GM12865 (cell line): ENCODE measurements at regions not wholly inside any gene's neighbourhood (a gene's known extent, or its start where the extent isn't known, plus 50 kb on each side); places are given as distances from the start of the nearest gene placed in this dataset.

Experiments used
- DNase-seq: peaks from one replicate; pipeline ENCODE4 v3.0.0; 2010; ENCODE audit warnings: low read depth
- H3K4me3 ChIP-seq: 2 replicates; pipeline ENCODE4 v1.5.1; 2011; ENCODE audit warnings: mild to moderate bottlenecking, low read depth, low read length, control low read depth
- TF ChIP-seq, protein P1 (sequence below): IDR thresholded peaks from 2 replicates; pipeline ENCODE4 v1.5.1; 2011; ENCODE audit warnings: low read length, control low read depth, low read depth, inconsistent platforms; ENCODE audit not compliant: insufficient read depth; ENCODE audit errors: missing control alignments

GRCh38 chr2:12320027-12320734, 396.6 kb upstream of the TRIB2 start:
- H3K4me3 ChIP-seq: no peak overlapping the region
- no peak for DNase-seq
- TF ChIP-seq, protein P1, sequence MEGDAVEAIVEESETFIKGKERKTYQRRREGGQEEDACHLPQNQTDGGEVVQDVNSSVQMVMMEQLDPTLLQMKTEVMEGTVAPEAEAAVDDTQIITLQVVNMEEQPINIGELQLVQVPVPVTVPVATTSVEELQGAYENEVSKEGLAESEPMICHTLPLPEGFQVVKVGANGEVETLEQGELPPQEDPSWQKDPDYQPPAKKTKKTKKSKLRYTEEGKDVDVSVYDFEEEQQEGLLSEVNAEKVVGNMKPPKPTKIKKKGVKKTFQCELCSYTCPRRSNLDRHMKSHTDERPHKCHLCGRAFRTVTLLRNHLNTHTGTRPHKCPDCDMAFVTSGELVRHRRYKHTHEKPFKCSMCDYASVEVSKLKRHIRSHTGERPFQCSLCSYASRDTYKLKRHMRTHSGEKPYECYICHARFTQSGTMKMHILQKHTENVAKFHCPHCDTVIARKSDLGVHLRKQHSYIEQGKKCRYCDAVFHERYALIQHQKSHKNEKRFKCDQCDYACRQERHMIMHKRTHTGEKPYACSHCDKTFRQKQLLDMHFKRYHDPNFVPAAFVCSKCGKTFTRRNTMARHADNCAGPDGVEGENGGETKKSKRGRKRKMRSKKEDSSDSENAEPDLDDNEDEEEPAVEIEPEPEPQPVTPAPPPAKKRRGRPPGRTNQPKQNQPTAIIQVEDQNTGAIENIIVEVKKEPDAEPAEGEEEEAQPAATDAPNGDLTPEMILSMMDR: no peak

DNA sequence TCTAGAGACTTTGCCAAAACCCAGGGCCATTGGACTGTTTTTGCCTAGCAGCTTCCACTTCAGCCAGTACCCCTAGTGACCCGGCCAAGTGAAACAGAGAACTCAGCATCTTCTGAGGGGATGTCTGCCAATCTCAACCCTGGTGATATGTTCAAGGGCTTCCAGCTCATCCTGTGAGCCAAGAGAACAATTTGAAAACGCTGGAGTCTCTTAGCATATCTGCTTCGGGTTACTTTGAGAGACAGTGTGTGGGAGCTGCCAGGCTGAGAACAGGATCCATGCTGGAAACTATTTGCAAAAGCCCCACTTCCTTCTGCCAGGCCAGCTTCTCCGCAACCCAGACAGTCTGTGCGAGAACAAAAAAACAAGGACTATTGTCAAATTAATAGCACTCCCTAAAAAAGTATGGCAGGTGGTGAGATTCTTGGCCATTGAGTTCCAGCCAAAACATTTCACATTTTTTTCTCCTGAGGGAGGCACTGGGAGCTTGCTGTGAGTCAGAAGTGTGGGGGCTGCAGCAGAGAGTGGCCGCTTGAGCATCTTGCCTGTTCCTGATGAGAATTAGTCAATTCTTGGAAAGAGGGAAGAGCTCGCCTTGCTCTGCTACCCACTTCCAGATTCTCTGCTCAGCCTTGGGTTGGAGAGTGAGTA, 395.6 kb upstream of the TRIB2 start:
- no peak for DNase-seq
- TF ChIP-seq, protein P1: no peak
- H3K4me3 ChIP-seq: no peak overlapping the region

DNA sequence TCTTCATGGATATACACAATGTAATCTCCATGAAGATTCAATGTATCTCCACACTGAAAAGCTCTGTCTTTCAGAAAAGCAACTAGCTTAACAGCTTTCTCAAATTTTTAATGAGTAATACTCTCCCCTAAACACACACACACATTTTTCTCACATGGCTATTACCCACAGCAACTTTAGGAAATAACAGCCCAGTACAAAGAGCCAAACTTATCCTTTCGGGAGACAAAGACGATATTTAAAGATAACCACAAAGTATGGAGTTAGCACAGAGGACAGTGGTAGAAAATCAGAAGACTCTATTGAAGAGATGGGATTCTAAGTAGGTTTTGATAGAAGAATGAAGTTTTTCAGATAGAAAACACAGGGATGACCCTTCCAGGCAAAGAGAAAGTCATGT, 394.9 kb upstream of the TRIB2 start:
- H3K4me3 ChIP-seq: no peak overlapping the region
- no peak for DNase-seq
- TF ChIP-seq, protein P1: no peak

DNA sequence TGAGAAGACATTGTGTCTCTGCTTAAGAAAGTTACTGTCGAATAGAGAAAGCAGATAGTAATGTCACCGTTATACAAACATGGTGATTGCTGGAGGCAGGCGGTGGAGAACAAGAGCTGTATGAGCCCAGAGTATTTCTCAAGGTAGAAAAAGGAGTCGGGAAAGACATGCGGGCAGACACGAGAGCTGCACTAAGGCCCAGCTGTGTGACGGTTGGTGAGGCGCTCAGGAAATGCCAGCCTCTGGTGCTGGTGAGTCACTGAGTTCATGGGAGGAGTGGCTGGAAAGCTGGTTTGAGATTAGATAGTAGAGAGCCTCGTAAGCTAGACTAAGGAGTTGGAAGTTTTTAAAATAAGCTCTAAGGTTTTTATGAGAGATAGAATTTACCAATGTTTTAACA, 390.9 kb upstream of the TRIB2 start:
- TF ChIP-seq, protein P1: no peak
- no peak for DNase-seq

DNA sequence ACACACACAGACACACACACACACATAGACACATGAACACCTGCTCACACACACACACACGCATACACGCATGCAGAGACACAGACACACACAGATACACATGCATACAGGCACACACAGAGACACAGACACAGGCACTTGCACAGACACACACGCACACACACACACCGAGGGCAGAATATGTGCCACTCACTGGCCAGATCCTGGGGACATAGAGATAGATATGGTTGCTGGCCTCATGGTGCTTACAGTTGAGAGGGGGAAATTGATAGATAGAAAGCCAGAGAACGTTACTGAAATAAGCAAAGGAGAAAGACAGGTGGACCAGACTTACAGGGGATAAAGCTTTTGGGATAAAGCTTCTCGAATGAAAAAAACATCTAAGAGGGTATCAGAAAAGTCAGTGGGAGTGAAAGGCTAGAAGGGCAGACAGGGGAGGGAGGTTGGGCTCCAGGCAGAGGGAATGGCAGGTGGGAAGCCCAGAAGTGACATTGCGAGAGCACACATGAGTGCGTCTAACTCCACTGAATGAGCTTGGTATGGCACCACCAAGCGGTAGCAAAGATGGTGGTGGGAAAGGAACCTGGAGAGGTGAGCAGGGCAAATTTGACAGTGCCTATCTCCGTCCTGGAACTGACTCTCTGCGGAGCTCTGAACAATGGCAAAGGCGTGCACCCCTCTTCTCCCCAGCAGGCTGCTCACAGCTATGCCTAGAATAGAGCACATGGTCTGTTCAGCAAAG, 390.1 kb upstream of the TRIB2 start:
- TF ChIP-seq, protein P1: peak; percentile 47
- DNase-seq: peak; percentile 46
- H3K4me3 ChIP-seq: no peak overlapping the region

More for the DNA sequence above, 390.9 kb upstream of the TRIB2 start:
- no peak overlapping the region for H3K4me3 ChIP-seq

- DNase-seq: no peak
- H3K4me3 ChIP-seq: no peak overlapping the region
- TF ChIP-seq, protein P1: no peak
These were observed 385.8 kb upstream of the TRIB2 start for GRCh38 chr2:12330916-12331315.
